Hematopoietic multipotent progenitor cell treated with erythropoietin and hydrocortisone succinate and interleukin-3 and kit ligand, for 6 days (in vitro differentiated cells): ENCODE measurements at regions not wholly inside any gene's neighbourhood (a gene's known extent, or its start where the extent isn't known, plus 50 kb on each side); places are given as distances from the start of the nearest gene placed in this dataset.
A peak's percentile ranks its signal among the peaks of the same experiment; 100 is the strongest.

Experiments
- DNase-seq: peaks from one replicate; pipeline ENCODE4 v3.0.0-alpha.2; 2015

DNA sequence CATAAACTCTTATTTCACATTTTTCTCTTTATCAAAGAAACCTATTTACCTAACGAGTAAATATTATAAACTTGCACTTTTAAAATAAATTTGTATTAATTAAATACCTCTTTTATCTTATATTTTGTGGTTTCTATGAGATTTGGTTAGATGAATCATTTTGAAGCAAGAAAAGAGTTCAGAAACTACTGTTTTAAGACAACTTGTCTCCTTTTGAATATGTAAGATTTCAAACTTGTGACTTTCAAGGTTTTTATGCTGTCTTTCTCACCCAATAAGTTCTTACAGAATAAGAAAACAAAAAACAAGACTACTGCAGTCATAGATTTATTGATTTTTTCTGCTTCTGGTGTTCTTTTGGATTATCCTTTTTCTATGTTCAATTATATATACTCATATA lies 339.0 kb downstream of the SNAPC1 start:
- no peak for DNase-seq

DNA sequence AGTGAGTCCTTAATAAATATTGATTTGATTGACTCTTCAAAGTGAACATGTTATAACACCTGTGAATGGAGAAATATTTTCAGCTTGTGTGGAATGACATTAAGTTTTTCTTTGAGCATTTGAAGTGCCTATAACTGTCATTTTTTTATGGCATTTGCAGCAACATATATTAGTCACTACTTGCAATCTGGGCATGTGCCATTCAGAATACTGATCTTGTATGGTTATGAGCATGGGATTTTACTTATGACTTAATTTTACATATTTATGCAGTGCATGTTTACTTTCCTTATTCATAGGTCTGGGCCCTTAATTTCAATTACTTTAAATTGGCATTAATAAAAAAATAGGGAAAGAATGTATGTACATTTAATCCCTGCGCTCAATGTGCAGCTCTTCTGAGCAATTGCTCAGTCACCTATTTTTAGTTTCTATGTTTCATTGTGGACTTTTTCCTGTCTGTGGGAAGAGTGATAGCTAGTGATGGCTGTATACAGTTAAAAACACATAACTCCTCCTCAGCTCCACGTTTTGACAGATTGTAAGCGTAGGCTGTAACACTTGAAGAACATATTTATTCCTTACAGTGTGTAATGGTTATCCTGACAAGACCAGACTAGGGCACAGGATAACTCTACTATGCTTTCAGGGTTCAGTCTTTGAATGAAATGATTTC lies 339.6 kb downstream of the SNAPC1 start:
- DNase-seq = no peak

DNA sequence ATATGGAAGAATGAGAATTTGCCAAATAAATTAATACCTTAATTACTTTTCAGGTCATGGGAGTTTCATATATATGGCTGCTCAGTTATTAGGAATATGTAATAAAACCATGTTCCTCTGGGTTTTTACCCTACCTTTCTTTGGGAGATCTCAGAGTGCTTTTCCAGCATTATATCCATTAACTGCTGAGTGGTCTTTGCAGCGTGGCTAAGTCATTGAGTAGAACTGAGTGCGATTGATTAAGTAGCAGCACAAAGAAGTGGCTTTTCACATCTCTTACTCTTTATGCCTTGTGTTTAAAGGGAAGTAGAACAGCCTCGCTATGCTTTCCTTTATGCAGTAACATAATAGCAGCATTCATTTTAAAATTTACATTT lies 340.1 kb downstream of the SNAPC1 start:
- DNase-seq = no peak

DNA sequence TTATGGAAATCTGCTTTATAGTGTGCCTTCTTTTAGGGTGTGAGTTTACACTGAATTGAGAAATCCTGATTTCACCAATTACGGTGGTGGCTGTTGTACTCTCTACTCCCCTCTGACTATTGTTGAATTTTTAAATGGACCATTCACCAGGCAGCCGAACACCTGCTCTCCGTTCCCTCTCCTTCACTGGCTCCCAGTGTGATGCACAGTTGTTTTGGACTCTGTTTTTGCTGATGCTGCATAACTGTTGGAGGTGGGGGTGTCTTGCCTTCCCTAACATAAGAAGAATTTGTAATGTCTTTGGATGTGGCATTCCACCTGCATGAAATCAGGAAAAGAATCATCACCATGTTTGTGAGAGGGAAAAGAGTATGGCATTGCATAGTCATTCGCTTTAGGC lies 341.2 kb downstream of the SNAPC1 start:
- DNase-seq = no peak

DNA sequence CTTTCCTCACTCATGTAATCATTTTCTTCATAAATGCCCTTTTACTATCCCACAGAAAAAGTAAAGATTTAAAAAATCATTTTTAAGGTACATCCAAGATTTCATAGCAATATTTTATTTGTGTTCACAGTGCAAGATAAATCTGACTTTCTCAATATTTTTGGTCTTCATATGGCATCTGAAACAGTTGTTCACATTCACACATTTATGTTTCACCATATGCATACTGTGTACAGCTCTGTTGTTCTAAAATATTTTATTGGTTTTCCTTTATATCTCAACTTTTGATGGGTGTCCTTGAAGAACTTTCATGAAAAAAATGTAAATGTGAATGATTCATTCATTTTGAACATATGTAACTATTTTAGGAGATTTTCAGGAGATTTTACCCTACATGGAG lies 348.7 kb downstream of the SNAPC1 start:
- no peak for DNase-seq

DNA sequence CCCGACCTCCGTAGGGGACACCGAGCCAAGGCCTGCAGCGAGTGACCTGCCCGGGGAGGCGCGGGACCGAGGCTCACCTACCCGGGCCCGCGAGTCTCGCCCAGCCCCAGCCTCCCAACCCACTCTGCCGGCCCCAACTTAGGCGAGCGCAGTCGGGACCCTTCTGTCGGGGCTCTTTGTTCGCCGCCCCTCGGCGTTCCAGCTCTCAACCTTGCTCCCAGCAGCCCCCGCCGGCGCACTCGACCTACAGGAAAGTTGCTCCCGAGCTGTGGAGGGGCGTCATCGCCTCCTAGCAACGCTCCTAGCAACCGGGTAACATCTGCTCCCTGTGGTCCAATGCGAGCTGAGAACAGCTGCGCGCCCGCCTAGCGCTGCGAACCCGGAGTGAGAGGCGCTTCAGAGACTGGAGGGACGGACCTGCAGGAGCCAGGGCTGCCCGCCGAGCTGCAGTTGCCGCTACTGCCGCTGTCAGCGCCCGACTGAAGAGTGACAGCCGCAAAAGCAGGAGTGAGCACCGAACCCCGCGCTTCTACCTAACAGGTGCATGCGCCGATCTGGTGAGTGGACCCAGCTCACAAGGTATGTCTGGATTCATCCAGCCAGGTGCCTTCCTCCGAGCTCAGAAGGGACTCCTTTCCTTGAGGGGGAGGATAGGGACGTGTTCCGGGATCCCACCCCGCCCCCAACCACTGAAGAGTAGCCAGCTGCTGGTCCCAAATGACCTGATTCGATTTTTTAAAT lies 355.0 kb downstream of the SNAPC1 start:
- DNase-seq = peak; percentile 55

DNA sequence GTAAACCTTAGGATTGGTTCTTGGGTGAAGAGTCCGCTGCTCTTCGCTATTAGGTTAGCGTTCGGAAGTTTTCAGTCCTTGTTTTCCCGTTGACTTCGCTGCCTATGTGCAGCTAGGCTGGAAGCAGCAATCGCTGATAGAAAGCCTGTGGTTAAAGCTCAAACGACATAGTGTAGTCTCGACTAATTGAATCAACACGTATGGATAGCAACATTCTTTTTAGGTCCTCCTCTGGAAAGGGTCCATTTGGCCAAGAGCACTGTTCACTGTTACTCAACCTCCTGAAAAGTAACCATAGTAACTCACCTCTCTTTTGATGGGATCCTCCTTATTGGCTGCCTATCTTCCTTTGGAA lies 355.5 kb downstream of the SNAPC1 start:
- no peak for DNase-seq

DNA sequence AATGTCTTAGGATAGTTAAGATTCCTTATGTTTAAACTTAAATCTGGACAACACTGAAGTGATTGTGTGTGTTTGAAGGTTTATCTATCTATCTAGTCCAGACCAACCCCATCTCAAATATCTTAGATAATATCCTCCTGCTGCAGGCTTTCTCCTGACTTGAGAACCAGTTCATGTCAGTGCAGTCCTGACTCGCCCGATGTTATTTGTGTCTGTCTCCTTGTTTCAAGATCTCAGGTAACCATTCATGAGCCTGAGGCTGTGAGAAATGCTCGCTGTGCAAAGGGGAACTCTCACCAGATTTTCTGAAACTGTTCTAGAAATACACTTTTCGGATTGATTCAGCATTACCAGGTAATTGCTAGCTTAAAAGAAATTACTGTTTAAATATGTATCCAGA lies 356.2 kb downstream of the SNAPC1 start:
- DNase-seq = no peak

DNA sequence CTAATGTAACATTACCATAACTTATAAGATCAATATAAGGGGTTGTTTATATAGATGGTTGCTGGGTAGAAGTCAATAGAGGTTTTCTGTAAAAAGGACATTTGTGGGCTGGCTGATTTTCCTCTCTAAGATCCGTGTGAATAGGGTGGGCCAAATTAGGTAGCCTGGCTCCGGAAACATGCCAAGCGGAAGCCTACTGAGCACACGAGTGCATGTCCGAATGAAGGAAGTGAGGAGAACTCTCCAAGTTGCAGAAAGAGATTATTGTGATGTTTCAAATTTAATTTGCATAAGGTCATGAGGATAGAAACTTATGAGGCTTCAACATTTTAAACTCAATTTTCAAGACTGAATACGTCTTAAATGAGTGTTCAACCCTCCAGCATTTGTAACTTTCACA lies 356.7 kb downstream of the SNAPC1 start:
- DNase-seq = no peak

DNA sequence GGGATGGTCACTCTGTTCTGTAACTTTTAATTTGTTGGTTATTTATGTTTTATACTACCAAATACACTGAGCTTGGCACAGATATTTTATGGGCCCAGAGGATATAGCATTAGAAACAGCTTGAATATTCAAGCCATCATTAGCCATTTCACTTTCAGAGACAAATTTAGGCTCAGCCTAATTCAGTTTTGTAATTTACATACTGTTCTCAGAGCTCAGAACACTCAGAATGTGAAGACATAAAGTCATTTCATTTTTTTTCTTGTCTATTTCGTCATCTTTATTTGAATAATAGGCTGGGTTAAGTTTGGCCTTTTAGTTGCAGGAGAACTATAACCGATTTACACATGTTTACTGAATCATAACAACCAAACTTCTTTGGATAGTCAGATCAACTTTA lies 361.7 kb downstream of the SNAPC1 start:
- DNase-seq = no peak

DNA sequence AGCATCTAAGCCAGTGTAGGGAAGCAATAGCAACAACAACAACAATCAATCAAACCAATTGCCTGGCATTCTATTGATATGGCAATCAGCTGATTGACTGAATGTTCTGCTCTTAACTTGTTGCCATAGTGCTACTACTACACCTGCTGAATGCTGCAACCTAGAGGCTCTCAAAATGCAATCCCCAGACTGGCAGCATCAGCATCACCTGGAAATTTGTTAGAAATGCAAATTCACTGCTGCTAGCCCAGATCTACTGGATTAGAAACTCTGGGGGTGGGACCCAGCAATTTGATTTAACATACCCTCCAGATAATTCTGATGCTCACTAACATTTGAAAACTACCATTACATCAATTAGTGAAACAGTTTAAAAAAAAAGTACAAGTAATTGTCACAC lies 363.6 kb downstream of the SNAPC1 start:
- no peak for DNase-seq

DNA sequence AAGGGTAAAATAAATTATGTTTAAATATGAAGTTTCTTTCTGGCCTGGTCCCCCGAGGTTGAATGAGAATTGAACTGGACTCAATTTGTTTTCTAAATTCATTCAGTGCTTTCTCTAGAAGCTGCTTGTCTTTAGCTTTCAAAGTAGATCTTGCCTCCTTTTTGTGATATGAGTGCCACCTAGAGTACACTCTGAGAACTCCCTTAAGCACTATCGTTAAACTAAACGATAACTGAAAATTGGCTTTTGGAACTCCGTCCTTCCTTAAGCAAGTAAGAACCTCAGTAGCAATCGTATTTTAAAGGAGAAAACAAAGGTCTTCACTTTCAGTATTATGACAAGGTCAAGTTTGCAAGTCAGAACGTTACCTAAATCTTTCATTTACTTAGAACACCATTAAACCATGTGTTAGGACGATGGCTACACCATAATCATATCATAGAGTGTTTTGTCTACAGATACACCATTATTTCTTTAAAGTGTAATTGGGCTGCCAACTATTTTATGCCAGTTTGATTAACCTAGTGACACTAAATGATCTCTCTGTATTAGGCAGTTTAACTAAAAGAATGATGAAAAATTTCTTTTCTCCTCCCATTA lies 364.8 kb downstream of the SNAPC1 start:
- peak; percentile 70 for DNase-seq

DNA sequence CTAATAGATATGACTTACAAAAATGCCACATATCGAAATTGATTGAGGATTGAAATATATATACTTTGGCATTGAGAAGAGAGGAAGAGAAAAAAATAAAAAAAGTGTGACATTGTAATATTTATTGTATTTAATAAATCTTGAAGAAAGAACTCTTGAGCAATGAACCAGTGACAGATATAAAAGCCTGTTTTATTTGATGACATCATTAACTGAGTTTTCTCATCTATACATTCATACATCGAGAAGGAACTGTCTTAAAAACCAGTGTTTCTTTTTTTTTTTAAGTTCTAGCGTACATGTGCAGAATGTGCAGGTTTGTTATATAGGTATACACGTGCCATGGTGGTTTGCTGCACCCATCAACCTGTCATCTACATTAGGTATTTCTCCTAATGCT lies 368.2 kb downstream of the SNAPC1 start:
- no peak for DNase-seq

DNA sequence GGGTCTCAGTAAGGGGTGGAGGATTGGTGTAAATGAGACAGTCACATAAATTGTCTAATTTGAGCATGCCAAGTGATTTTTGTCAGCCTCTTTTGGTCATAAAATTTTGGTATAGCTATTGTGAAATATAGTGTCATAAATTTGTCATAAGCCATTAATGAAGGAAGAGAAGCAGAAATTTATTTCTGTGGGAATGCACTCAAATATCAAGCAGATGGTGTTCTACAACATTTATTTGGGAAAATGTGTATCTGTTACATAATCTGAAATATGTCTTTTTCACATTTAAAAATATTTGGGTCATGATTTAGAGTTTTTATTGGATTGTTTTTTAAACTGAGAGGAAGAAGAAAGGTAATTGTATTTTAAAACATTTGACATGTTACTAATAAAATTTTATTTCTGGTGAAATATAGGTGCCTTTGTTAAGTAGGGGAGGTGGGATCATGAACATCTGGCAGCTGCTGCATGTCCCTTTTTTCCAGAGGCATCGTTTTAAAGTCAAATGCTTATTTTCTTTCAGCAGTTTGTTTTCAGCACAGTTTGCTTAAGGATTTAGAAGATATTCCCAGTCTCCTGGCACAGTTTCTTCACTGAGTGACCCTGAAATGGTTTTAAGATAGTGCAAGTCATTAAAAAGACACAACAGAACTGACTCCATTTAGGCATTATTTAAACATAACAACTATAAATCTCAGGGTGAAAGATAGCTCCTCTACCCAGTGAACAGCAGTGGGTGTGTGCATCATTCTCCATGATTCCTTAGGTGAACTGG lies 371.7 kb downstream of the SNAPC1 start:
- no peak for DNase-seq

DNA sequence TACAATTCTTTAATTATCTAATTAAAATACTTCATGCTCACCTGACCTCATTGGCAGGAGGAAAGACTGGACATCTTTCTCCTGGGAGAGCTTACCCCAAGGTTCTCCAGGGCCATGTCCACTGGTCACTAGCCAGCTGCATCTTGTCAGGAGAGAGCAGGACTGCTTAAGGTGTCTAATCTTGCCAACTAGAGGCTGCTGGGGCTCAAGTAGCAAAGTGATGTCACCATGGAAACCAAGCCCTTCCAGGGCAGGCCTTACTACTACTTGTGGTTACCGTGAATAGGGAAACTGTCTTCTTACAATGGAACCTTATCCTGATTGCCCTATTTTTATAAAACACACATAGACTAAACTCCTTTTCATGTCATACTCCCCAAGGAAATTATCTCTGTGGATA lies 376.4 kb downstream of the SNAPC1 start:
- no peak for DNase-seq

DNA sequence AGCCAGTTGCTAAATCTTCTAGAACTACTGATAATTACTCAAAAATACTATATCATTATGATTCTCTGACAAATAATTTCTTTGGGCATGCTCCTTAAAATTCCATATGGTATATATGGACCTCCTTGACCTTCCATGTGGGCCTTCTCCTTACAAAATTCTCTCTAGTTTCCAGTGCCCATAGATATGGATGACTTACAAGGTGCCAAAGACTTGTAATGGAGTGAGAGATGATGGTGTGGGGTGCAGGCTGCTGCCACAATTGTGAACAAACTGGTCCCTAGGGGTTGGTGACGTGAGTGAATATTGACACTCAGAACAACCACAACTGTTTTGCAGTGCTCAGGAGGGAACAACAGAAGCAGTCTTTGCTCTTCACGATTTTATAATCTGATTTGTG lies 378.9 kb downstream of the SNAPC1 start:
- DNase-seq = no peak

DNA sequence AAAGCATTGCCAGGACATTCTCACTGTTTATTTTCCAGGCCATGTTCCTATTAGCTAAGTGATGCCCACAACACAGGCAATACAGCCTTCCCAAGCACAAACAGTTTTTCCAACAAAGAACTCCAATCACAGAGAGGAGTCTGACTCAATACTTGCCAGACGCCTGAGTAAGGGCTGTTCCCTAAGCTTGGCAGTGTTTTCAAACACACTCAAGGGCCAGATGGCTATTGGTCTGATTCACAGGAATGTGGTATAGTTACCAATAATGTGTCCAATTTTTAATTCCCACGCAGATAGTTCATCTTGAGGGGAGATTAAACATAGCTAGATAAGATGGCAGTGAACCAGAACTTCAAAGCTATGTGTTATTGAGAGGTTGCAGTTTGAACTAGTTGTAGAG lies 381.0 kb downstream of the SNAPC1 start:
- no peak for DNase-seq

DNA sequence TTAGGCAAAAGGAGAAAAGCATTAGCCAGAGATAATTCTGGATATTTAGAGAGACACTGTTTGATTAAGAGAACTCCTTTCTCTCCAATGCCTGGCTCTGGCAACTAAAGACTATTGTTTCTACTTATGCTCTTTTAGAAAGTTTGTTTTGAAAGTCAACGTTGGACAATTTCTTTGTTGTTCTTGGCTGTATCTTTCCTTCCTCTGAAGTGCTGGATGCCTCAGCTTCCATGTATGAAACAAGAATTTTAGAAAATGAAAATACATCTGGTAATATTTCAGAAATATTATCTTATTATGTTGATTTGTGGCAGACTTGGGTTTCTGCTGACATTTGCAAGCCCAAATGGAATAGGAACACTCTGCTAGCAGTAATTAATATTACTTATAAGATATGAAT lies 382.6 kb downstream of the SNAPC1 start:
- DNase-seq = no peak

DNA sequence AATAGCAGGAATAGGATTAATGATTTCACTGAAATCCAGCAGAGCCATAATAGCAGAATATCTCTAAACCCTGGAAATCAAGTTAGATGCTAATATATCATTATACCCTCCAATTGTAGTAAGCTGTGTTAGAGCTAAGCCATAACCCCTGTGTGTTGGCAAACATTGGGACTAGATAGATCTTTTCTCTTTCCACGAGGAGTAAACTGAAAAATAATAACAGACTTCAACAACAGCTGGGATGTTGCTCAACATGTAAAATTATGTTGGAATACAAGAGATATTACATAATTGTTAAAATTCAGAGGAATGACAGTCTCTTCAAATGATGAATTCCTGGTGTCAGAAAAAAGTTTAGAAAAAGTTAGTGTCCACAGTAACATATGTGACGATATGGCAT lies 383.8 kb downstream of the SNAPC1 start:
- no peak for DNase-seq

DNA sequence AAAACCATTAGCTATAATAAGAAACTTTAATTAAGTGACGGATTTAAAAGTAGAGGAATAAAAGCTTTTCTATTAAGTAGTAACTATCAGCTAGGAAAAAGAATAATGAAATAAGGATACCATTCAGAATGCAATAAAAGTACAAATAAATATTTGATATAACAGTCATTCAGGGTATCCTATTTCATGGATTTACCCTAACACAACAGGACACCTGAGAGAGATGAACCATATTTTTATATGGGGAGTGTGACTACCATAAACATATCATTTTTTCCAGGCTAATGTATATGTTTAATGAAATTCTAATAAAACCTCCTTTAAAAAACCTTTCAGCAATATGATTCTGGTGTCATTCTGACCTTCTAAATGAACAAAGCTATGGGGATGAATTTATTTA lies 393.8 kb downstream of the SNAPC1 start:
- no peak for DNase-seq

DNA sequence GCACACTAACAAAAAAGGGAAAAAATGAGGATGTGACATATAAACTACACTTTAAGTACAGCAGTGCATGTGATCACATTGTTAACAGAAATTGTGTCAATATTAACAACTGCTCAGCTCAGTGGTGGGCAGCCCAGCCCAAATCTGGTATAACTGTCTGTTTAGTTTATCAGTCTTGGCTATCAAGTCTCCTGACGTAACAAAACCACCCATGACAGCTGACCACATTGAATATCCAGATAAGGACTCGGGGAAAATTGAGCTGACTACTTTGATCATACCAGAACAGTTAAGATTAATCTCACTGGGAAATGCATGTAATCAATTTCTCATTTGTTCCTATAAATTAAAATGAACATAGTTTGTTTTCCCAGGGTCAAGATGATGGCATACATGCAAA lies 396.6 kb downstream of the SNAPC1 start:
- DNase-seq = peak; percentile 76

DNA sequence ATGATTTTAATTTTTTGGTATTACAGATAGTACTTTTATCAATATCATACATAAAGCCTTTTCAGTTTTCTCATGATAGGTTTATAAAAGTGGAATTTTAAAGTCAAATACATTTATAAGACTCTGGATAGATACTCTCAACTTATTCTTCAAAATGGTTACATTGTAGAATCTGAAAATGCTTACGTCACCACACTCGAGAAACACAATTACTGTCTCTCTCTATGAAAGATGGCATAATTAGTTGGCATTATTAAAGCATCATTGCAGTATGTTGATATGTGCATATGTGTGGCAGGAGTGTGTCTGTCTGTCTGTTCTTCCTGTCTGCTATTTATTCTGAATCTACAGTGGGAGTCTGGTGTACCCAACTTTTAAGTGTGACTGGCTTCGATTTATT lies 397.1 kb downstream of the SNAPC1 start:
- DNase-seq = no peak

DNA sequence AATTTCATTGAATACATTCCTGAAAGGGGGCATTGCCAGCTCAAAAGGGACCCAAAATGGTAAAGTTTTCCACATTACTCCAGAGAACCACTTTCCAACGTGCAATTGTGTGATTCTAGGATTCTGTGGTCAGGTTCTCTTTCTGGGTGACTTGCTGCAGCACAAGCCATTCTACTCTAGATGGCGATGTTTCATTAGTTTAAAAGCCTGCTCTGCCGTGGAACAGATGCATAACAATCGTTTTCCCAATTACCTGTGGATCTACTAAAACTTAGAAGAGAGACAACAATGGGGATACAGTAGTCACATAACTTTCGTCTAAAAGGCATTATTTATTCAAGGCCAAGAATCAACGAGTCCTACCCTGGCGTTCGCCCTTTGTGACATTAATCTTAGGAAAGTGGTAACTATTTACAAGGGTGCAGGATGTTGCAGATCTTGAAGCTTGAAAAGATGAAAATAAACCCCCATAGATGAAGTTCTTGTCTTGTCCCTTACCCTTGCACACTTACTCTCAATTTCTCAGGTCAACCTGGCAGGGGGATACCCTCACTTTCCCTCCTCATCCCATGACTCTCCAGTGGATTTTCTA lies 400.9 kb downstream of the SNAPC1 start:
- peak; percentile 63 for DNase-seq
